BJ (cell line): ENCODE measurements at regions not wholly inside any gene's neighbourhood (a gene's known extent, or its start where the extent isn't known, plus 50 kb on each side); places are given as distances from the start of the nearest gene placed in this dataset.

Experiments
- CTCF ChIA-PET: fragments of 350-600 bp; formaldehyde crosslinking; extraction: SDS; loops from one replicate; lab custom pipeline; 2021; ENCODE audit warnings: antibody characterized with exemption, inconsistent platforms; lab: Yijun Ruan, JAX
- POLR2A ChIA-PET: fragments of 300-600 bp; sonication (Branson Sonifier 250); formaldehyde crosslinking; extraction: SDS; loops from one replicate; lab custom pipeline; 2021; ENCODE audit warnings: antibody characterized with exemption; lab: Charles Lee
- DNase-seq: peaks from one replicate; pipeline ENCODE4 v3.0.0-alpha.2; 2011; ENCODE audit warnings: low read depth
- H3K27me3 ChIP-seq: 2 replicates; pipeline ENCODE4 v1.6.0; 2011; ENCODE audit warnings: low read length; ENCODE audit not compliant: control insufficient read depth, insufficient read depth
- H3K36me3 ChIP-seq: 2 replicates; pipeline ENCODE4 v1.5.1; 2011; ENCODE audit warnings: low read length; ENCODE audit not compliant: control insufficient read depth, insufficient read depth
- H3K4me3 ChIP-seq: 2 replicates; pipeline ENCODE4 v1.5.1; 2011; ENCODE audit warnings: low read depth, mild to moderate bottlenecking, control low read depth, low read length
- CTCF ChIP-seq: IDR thresholded peaks from 2 replicates; pipeline ENCODE4 v1.5.1; 2011; ENCODE audit warnings: low read depth, mild to moderate bottlenecking, control low read depth, inconsistent platforms, low read length, moderate library complexity; ENCODE audit not compliant: insufficient read depth

- Histone ChIP-seq H3K4me3 (no peak overlapping the region), H3K27me3 (no peaks in the 10 kb centered on the region), H3K36me3 (no peaks in the 10 kb centered on the region)
- ChIA-PET CTCF (no interaction called here), POLR2A (no interaction called here)
- no peak for TF ChIP-seq CTCF
- DNase-seq: no peak
Measured at GRCh38 chr1:47608296-47608875, 170.5 kb downstream of the FOXD2 start.

DNA sequence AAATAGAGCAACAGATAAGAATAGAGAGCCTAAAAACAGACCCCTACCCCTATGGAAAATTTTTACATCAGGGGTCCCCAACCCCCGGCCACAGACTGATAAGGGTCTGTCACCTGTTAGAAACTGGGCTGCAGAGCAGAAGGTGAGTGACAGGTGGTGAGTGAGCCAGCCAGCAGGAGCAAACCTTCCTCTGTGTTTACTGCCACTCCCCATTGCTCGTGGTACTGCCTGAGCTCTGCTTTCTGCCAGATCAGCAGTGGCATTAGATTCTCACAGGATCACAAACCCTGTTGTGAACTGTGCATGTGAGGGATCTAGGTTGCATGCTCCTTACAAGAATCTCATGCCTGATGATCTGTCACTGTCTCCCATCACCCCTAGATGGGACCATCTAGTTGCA is 174.1 kb downstream of the FOXD2 start:
- H3K36me3 ChIP-seq: no peaks in the 10 kb centered on the region
- H3K4me3 ChIP-seq: no peak overlapping the region
- H3K27me3 ChIP-seq: no peaks in the 10 kb centered on the region
- no peak for DNase-seq
- TF ChIP-seq CTCF: no peak
- ChIA-PET POLR2A (no interaction called here), CTCF (no interaction called here)

DNA sequence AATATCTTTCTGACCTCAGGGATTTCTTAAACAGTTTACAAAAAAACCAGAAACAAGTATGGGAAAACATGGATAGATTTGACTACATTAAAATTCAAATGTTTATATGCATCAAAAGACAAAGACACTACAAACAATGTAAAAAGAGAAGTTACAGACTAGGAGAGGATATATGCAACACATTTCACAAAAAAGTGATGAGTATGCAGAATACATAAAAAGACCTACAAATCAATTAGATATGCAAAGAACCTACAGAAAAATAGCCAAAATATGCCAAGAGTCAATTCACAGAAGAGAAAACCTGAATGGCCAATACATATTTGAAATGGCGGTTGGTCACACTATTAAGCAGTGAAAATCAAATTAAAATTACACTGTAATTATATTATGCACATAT is 175.0 kb downstream of the FOXD2 start:
- POLR2A ChIA-PET: no interaction called here
- CTCF ChIA-PET: no interaction called here
- Histone ChIP-seq H3K27me3 (no peaks in the 10 kb centered on the region), H3K4me3 (no peak overlapping the region), H3K36me3 (no peaks in the 10 kb centered on the region)
- DNase-seq: no peak
- TF ChIP-seq CTCF: no peak

GRCh38 chr1:47616036-47616435 is 178.2 kb downstream of the FOXD2 start:
- no peak for DNase-seq
- H3K4me3 ChIP-seq: no peak overlapping the region
- TF ChIP-seq CTCF: no peak
- H3K36me3 ChIP-seq: no peaks in the 10 kb centered on the region
- H3K27me3 ChIP-seq: no peaks in the 10 kb centered on the region
- CTCF ChIA-PET: no interaction called here
- POLR2A ChIA-PET: no interaction called here

DNA sequence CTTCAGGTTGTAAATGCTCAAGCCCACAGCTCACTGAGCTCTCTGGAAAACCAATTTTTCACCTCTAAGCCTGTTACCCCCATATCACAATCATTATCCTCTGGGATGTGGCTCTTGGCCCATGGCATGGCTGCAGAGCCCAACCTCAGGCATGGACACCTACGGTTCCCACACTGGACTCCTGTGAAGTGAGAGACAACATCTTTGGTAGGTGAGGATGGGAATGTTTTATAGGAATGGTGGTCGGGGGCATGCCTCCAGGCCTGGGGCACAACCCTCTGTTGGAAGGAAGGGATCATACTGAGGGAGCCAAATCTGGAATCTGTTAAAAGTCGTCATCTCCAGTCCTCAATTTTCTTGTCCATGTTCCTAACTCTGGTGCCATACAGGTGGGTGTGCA is 179.1 kb downstream of the FOXD2 start:
- TF ChIP-seq CTCF: no peak
- Histone ChIP-seq H3K36me3 (no peaks in the 10 kb centered on the region), H3K27me3 (no peaks in the 10 kb centered on the region), H3K4me3 (no peak overlapping the region)
- POLR2A ChIA-PET: no interaction called here
- no peak for DNase-seq
- CTCF ChIA-PET: no interaction called here
